NCI-H2081 (cell line): ENCODE measurements at regions not wholly inside any gene's neighbourhood (a gene's known extent, or its start where the extent isn't known, plus 50 kb on each side); places are given as distances from the start of the nearest gene placed in this dataset.
"Not testable (repeated sequence)": the region's sequence is repeated elsewhere in the genome, so short reads cannot be mapped to it uniquely, and the experiment has no call there.

Experiments used
- DNase-seq, 2 experiments: peaks; one replicate each; lab custom pipeline; 2025; lab: John Stamatoyannopoulos, UW

DNA sequence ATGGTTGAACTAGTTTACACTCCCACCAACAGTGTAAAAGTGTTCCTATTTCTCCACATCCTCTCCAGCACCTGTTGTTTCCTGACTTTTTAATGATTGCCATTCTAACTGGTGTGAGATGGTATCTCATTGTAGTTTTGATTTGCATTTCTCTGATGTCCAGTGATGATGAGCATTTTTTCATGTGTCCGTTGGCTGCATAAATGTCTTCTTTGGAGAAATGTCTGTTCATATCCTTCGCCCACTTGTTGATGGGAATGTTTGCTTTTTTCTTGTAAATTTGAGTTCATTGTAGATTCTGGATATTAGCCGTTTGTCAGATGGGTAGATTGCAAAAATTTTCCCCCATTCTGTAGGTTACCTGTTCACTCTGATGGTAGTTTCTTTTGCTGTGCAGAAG, 155.0 kb upstream of the CNKSR2 start:
- not testable (repeated sequence) for DNase-seq

DNA sequence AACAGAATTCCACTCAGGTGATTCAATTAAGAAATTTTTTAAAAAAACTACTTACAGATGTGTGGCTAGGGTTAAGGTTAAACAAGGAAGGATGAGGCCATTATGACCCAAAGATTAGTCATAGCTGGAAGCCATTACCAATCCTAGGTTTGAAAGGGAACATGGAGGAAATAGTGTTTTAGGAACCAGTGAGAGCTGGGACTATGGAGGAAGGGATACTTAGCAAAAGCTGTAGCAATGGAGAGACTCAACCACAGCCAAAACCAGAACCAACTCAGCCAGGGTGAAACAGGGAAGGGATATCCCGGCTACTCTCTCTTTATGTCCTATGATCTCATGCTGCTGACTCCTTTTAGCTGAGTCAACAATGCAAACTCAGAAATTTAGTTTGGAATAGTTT, 148.6 kb upstream of the CNKSR2 start:
- no peak for DNase-seq

- DNase-seq: not testable (repeated sequence)
Measured at GRCh38 chrX:21228974-21229373, 145.2 kb upstream of the CNKSR2 start.

- no peak for DNase-seq
Measured at GRCh38 chrX:21255032-21255618, 119.1 kb upstream of the CNKSR2 start.

GRCh38 chrX:21266949-21267348, 107.3 kb upstream of the CNKSR2 start:
- DNase-seq: no peak

DNA sequence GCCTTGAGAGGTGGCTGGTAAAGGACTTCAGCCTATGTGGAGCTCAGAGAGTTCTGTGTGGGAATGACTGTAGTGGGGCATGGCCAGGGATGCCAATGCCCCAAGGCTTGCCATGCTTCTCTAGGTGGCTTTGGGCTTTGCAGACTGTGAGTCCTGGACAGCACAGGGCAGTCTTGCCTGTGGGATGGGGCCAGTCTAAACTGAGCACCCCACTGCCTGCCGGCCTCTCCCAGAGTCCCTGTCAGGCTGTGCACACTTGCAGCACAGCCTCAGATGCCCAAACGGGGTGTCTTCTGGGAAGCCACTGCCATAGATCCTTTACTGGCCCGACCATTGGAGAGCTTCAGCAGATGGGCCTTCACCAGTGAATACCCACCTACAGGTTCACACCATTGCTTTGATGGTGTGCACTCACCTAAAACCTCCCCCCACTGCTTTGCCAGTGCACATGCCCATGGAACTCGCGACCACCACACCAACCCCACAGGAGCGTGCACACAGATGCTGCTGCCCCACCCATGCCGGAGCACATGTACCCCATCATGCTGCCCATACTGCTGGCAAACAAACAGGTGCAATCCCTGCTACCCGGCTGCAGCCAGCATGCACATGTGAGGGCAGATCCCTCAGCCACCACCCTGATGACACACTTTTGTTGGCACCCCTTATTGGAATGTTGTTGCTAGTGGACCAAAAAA, 97.3 kb upstream of the CNKSR2 start:
- no peak for DNase-seq

GRCh38 chrX:21289232-21289631, 85.0 kb upstream of the CNKSR2 start:
- no peak for DNase-seq

- no peak for DNase-seq
Measured at GRCh38 chrX:21295246-21295820, 78.9 kb upstream of the CNKSR2 start.

DNA sequence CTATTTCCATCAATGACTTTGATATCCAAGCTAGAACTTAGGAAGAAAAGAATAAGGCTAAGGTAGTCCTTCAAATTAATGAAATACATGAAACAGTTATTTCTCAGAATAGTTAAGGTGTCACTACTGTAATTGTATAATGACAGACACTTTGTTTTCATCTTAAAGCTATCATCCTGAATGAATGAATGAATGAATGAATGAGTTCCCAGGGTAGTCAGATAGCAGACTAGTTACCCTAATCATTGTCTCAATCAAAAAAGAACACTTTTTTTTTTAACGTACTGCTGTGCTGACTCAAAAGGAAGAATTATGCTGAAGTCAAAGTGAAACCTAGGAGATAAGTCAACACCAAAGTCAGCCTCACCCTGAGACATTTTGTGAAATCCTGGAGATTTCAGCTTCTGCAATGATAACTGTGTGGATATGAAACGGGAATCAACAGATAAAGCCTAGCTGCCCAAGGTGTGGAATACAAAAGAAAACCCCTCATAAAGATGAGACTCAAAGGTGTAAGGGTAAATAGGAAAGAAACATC, 68.3 kb upstream of the CNKSR2 start:
- no peak for DNase-seq

DNA sequence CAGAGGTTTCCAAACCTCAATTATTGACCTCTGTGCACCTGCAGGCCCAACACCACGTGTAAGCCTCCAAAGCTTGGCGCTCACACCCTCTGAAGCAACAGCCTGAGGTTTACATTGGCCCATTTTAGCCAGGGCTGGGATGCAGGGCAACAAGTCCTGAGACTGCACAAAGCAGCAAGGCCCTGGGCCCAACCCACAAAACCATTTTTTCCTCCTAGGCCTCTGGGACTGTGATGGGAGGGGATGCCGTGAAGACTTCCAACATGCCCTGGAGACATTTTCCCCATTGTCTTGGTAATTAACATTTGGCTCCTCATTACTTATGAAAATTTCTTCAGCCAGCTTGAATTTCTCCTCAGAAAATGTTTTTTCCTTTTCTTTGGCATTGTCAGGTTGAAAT, 54.9 kb upstream of the CNKSR2 start:
- DNase-seq: no peak
